Calu3 (cell line): ENCODE measurements at regions not wholly inside any gene's neighbourhood (a gene's known extent, or its start where the extent isn't known, plus 50 kb on each side); places are given as distances from the start of the nearest gene placed in this dataset.

Experiments
- BruUV-seq: library from RNA; stranded (reverse); fragments of 400-500 nt; replicated peaks from 2 replicates; lab custom pipeline; 2021; lab: Mats Ljungman, UMichigan
- CTCF ChIA-PET: fragments of 300-600 bp; sonication (Branson Sonifier 250); formaldehyde crosslinking; loops from one replicate; lab custom pipeline; 2022; ENCODE audit warnings: antibody characterized with exemption; lab: Charles Lee
- DNase-seq: peaks from one replicate; pipeline ENCODE4 v3.0.0; 2022
- H3K27ac Mint-ChIP-seq: one replicate; pipeline ENCODE4 v1.8.0; 2022; ENCODE audit warnings: mixed read lengths; ENCODE audit not compliant: unreplicated experiment
- H3K27me3 Mint-ChIP-seq: one replicate; pipeline ENCODE4 v1.8.0; 2022; ENCODE audit warnings: mixed read lengths; ENCODE audit not compliant: unreplicated experiment
- H3K36me3 Mint-ChIP-seq: one replicate; pipeline ENCODE4 v1.8.0; 2022; ENCODE audit warnings: mild to moderate bottlenecking, moderate library complexity, mixed read lengths; ENCODE audit not compliant: insufficient read depth, unreplicated experiment
- H3K4me1 Mint-ChIP-seq: one replicate; pipeline ENCODE4 v1.8.0; 2022; ENCODE audit warnings: mild to moderate bottlenecking, low read depth, mixed read lengths; ENCODE audit not compliant: unreplicated experiment
- H3K4me3 Mint-ChIP-seq: one replicate; pipeline ENCODE4 v1.8.0; 2022; ENCODE audit warnings: mild to moderate bottlenecking, low read depth, moderate library complexity, mixed read lengths; ENCODE audit not compliant: unreplicated experiment
- H3K9me3 Mint-ChIP-seq: one replicate; pipeline ENCODE4 v1.8.0; 2022; ENCODE audit warnings: low read depth, mixed read lengths; ENCODE audit not compliant: unreplicated experiment
- intact Hi-C: fragments of 100-400 bp; cut with micrococcal nuclease; formaldehyde crosslinking; loops from one replicate; pipeline ENCODE4 v1.10.0; 2022; ENCODE audit not compliant: unreplicated experiment
- TF ChIP-seq, protein P1 (sequence below): fragments of 200-600 bp; IDR thresholded peaks from one replicate; pipeline ENCODE4 v1.8.0; 2022; ENCODE audit warnings: antibody characterized with exemption; ENCODE audit not compliant: unreplicated experiment

DNA sequence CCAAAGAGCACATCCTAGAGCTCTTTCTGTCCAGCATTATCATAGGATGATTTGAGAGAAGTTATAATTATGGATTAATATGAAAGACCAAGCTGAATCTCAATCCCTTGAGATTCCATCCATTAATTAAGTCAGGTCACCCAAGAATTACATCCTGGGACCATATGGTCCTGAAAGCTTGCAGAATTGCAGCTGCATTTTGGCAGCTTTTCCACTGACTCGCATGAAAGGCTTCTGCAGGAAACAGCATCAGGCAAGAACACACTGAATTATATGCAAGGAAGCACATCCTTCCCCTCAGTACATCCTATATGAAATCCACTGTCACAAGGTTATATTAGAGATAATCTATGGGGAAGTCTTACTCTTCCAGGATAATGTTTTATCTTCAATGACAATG, 109.1 kb upstream of the CTNND2 start:
- no peak overlapping the region for H3K27ac Mint-ChIP-seq
- no peak for DNase-seq
- H3K4me1 Mint-ChIP-seq = no peaks in the 10 kb centered on the region
- CTCF ChIA-PET = no interaction called here
- H3K4me3 Mint-ChIP-seq = no peak overlapping the region
- no TSS peak for BruUV-seq
- intact Hi-C loops = no loop called here
- TF ChIP-seq, protein P1, sequence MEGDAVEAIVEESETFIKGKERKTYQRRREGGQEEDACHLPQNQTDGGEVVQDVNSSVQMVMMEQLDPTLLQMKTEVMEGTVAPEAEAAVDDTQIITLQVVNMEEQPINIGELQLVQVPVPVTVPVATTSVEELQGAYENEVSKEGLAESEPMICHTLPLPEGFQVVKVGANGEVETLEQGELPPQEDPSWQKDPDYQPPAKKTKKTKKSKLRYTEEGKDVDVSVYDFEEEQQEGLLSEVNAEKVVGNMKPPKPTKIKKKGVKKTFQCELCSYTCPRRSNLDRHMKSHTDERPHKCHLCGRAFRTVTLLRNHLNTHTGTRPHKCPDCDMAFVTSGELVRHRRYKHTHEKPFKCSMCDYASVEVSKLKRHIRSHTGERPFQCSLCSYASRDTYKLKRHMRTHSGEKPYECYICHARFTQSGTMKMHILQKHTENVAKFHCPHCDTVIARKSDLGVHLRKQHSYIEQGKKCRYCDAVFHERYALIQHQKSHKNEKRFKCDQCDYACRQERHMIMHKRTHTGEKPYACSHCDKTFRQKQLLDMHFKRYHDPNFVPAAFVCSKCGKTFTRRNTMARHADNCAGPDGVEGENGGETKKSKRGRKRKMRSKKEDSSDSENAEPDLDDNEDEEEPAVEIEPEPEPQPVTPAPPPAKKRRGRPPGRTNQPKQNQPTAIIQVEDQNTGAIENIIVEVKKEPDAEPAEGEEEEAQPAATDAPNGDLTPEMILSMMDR = no peak
- H3K9me3 Mint-ChIP-seq = peaks cover 3% of the 10 kb centered on the region
- no peaks in the 10 kb centered on the region for H3K27me3 Mint-ChIP-seq
- no peaks in the 10 kb centered on the region for H3K36me3 Mint-ChIP-seq

DNA sequence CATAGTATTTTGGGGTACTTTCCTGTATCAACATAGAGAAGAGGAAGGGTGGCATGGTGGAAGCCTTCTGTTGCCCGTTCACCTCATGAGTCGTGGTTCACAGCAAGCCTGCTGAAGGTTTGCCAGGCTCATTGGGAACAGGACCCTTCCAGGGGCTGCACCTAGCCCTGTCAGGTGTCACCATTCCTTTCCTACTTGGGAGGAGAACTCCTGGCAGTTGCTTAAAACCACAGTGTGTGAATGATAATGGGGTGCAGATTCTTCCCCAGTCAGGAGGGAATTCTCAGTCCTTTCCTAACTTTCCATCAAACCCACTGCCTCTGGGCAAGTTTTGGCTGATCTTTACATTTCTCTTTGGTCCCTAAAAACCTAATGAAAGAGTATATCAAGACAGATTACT, 99.4 kb upstream of the CTNND2 start:
- H3K4me3 Mint-ChIP-seq = no peak overlapping the region
- TF ChIP-seq, protein P1 = no peak
- intact Hi-C loops = no loop called here
- CTCF ChIA-PET = no interaction called here
- H3K36me3 Mint-ChIP-seq = no peaks in the 10 kb centered on the region
- no peaks in the 10 kb centered on the region for H3K27me3 Mint-ChIP-seq
- BruUV-seq = no TSS peak
- H3K27ac Mint-ChIP-seq = no peak overlapping the region
- no peak for DNase-seq
- no peaks in the 10 kb centered on the region for H3K4me1 Mint-ChIP-seq
- H3K9me3 Mint-ChIP-seq = no peaks in the 10 kb centered on the region

DNA sequence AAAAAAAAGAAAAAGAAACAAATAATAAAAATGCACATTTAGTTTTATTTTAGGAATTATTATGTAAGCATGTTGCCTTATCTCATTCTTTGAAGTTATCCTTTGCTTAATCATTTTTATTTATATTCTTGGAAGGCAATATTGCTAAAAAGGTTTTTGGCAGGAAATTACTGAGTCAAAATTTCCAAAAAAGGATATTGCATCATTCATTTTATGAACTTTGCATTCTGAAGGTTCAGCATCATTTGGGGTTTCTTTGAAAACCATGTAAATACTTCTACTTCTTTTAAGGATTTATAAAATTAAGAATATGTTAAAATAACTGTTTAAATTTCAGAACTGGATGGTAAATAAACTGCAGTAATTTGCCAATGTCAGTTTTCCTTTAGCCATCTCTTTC, 94.2 kb upstream of the CTNND2 start:
- Mint-ChIP-seq H3K9me3 (peaks cover 2% of the 10 kb centered on the region), H3K4me1 (no peaks in the 10 kb centered on the region), H3K4me3 (no peak overlapping the region), H3K36me3 (no peaks in the 10 kb centered on the region), H3K27me3 (no peaks in the 10 kb centered on the region), H3K27ac (no peak overlapping the region)
- DNase-seq = no peak
- CTCF ChIA-PET = no interaction called here
- intact Hi-C loops = no loop called here
- BruUV-seq = no TSS peak
- TF ChIP-seq, protein P1 = no peak

DNA sequence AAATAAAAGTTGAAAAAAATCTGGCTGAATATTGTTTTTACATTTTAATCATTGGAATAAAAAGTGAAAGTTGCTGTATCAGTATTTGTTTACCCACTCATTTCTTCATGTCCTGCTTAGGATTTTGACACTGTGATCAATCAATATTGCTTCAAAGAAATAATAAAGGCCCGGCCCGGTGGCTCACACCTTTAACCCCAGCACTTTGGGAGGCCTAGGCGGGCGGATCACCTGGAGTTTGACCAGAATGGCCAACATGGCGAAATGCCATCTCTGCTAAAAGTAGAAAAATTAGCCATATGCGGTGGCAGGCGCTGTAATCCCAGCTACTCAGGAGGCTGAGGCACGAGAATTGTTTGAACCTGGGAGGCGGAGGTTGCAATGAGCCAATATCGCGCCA, 93.7 kb upstream of the CTNND2 start:
- H3K27ac Mint-ChIP-seq = no peak overlapping the region
- CTCF ChIA-PET = no interaction called here
- H3K9me3 Mint-ChIP-seq = peaks cover 2% of the 10 kb centered on the region
- DNase-seq = no peak
- no peak overlapping the region for H3K4me3 Mint-ChIP-seq
- H3K36me3 Mint-ChIP-seq = no peaks in the 10 kb centered on the region
- TF ChIP-seq, protein P1 = no peak
- H3K27me3 Mint-ChIP-seq = no peaks in the 10 kb centered on the region
- no peaks in the 10 kb centered on the region for H3K4me1 Mint-ChIP-seq
- no TSS peak for BruUV-seq
- intact Hi-C loops = no loop called here

DNA sequence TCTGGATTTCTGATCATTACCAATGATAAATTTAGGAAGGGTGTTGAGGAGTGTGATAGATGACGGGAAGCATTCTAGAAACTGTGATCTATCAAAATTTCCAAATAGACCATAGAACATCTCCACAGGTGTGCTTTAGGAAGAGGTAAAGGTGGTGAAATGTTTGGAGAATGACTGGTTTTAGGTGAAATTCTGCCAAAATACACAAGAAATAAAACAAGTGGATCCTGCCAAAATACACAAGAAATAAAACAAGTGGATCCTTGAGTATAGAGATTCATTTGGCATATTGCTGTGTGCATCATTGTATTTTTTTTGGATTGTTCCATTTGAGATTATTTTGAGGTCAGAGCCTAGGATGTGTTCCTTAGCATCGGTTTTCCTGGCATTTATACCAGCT, 88.3 kb upstream of the CTNND2 start:
- Mint-ChIP-seq H3K36me3 (no peaks in the 10 kb centered on the region), H3K9me3 (peaks cover 2% of the 10 kb centered on the region), H3K27me3 (no peaks in the 10 kb centered on the region), H3K4me1 (no peaks in the 10 kb centered on the region), H3K27ac (no peak overlapping the region), H3K4me3 (no peak overlapping the region)
- DNase-seq = no peak
- TF ChIP-seq, protein P1 = no peak
- intact Hi-C loops = no loop called here
- no TSS peak for BruUV-seq
- CTCF ChIA-PET = no interaction called here
